NCI-H146 (cell line): ENCODE measurements at regions not wholly inside any gene's neighbourhood (a gene's known extent, or its start where the extent isn't known, plus 50 kb on each side); places are given as distances from the start of the nearest gene placed in this dataset.

Experiments used
- DNase-seq: peaks from one replicate; lab custom pipeline; 2025; lab: John Stamatoyannopoulos, UW

DNA sequence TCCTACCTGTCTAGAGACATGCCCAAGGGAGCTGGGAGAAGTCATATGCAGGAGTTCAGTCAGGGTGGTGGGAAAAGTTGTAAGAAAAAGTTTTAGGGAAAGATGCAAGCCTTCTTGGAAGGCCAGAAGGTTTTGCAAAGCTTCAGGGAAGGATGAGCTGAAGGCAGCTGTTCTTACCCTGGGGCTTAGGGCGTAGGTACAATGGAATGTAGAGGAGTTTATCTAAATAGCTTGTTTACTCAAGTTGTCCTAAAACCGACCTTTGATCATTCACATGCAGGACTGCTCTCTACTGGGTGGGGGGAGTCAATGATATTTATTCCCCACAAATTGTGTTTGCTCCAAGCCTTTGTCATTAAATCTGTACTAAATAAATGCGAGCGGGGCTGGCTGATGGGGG, 277.0 kb downstream of the CRPPA start:
- no peak for DNase-seq

DNA sequence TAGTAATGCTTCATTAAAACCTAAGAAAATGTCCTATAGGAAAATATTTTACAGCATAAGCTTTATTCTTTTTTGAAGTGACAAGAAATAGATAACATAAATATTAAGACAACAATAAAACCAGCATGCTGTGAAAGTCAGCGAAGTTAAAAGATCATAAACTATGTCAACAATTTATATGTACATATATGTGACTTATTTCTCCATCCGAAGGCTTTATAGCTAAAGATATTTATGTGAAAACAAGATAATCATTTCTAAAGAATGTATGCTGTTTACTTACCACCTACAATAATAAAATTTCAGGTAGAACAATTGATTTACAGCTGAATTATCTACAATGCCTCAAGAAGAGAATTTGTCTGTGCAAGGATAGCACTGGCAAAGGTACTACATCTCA, 283.4 kb downstream of the CRPPA start:
- DNase-seq, result no peak

DNA sequence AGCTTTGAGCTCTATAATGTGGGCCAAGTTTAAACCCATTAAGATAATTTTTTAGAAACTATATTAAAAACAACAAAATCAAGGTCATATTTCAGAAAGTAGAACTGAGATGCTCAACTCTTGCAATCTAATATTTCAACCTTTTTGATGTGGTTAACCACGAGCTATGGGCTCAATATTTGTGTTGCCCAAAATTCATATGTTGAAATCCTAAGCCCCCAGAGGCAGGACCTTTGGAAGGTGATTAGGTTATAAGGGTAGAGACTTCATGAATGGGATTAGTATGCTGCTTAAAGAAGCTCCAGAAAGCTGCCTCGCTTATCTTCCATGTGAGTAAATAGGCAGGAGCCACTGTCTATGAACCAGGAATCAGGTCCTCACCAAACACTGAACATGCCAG, 284.4 kb downstream of the CRPPA start:
- no peak for DNase-seq

DNA sequence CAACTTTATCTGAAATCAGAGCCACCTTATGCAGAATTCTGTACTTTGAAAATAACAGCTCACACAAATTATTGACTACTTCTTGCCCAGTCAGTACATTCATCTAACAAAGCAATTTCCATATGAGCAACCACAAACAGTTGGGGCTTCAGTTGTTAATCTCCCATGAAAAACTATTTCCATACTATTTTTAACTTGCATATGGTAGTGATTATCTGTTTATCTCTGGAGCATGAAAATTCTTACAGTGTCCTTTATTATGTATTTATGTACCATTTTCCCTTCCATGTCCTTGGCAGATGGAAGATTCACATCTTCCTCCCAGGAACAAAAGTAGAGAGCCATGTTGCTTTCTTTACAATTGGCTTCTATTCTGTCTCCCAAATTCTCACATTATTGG, 285.7 kb downstream of the CRPPA start:
- no peak for DNase-seq

DNA sequence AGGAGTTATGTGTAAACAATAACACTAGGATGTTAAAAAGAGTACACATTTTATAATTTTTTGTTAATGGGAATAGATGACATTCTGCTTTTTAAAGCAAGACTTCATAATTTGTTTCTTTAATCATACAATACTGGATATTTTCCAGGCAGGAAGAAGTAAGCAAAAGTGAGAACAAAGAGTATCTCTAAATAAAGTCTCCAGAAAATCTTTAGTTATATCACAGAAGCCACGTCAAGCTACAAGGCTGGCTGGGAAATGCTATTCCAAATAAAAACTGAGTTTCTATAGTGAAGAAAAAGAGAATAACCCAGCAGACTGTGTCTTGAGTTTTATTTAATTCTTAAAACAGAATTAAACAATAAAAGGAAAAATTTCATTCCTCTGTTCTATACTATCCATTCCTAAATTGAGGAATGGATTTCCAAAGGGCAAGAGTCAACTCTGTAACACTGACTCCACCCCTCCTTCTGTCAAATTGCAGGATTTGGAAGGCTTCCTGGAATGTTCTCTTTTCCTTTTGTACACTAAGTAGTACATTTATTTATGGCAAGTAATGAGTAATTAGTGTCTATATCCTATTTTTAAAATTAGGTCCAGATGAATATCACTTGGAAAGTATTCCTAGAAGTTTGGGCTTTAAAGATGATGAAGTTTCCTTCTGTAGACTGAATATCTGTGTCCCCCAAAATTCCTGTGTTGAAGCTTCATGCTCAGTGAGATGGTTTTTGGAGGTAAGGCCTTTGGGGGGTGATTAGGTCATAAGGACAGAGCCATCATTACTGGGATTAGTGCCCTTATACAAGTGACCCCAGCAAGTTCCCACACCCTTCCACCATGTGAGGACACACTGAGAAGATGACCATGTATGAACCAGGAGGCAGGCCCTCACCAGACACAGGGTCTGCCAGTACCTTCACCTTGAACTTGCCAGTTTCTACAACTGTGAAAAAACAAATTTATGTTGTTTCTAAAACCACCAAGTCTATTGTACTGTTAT, 290.9 kb downstream of the CRPPA start:
- DNase-seq, result no peak

DNA sequence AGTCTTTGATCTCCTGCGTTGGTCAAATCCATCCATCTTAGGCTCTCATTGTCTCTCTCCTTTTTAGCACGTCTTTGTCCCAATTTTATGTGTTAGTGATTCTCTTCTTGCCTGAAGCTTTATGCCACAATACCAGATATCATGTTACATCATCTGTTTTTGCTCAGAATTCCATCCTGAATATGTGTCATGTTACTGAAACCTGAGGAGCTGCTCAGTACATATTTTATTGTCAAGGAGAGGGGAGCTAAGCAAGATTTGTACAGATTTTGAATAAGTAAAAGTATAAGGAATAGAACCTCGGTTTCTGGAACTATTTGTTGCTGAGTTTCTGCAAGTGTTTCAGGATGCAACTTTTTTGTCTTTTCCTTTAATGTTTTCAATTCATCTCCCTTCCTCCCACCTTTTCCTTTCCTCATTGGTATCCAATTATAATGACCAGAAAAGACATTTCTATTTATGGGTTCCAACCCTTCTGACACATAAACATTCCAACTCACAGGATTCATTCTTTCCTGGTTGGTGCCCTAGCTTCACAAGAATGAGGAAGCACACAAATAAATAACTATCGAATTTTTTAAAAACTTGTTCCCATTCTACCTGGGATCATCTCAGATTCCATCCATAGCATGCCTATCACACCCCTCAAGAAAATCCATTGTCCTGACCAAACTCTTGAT, 291.8 kb downstream of the CRPPA start:
- peak; percentile 4 for DNase-seq

DNA sequence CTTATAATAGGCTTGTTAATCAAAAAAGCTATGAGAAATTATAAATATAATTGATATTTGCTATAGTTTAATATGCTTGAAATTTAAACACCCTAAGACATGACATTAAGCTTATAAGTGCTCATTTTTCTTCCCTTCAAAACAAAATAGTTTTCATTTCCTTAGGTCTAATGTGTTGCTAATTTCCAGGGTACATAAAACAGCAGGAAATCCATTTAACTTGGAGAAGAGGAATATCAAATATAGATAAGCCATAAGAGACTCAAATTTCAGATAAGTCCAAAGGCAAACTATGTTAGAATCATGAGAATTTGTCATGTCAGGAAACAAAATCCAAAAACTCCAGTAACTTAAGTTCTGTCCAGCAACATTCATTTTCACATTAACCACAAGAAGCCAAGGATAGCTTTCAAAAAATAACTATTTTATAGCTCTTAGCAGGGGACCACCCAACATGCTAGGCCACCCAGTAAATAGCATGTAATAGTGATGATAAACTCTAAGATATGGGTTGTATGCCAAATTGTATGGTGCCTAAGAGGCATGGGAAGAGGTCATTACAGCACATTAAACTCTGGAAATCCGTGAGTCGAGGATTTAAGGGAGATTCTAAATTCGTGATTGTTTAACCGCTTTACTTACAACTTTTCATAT, 298.1 kb downstream of the CRPPA start:
- peak; percentile 3 for DNase-seq

DNA sequence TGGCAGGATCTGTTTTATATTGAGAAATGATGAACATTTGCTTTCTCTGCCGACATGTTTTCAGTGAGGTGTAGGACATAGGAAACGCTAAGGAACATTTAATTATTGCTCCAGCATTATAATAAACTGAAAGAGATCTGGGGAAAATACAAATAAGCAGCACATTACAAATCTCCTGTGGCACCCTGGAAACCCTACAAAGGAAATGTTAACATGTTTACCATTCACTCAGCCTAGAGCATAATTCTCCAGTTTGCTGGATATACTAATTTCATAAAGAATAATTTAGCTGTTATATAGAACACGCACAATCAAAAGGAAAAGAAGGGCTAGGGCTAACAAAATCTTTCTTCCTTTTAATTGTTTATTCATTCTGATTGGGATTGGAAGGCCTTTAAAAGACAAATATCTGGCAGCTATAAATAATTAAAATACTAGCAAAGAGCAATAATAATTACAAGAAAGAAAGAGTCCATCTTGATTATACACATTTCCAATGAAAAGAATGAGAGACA, 299.4 kb downstream of the CRPPA start:
- no peak for DNase-seq

DNA sequence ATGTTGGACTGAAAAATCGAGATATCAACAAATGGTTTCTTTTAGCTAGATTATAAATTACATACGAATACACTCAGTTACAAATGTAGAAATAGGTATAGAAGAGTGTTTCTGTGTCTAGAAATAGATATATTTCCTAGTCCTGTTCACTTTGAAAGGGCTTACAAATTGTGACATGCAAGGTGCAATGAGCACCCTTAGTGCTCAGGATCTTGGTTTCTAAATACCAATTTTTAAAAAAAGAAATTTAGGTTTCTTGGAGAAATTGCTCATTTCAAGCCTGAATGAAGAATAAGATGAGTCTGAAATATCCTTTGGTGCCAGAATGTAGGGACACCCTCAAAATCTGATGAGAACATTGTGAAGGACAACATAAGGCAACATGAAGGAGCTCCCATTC, 306.0 kb downstream of the CRPPA start:
- no peak for DNase-seq

DNA sequence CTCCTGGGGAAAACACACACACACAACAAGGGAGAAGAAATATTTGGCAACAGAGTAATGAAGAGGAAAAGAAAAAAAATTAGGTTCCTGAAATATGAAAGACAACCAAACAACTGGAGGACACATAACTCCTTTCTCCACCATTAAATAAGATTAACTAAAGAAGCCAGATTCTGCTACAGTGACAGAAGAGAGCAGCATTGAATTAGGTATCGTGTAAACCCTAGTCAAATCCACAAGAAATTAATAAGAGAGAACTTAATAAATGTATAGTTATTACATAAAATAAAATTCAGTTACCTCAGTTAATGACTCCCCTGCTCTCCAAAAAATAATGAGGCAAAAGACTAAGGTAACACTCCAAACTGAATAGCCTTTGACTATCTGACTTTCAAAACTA, 306.7 kb downstream of the CRPPA start:
- DNase-seq, result no peak

DNA sequence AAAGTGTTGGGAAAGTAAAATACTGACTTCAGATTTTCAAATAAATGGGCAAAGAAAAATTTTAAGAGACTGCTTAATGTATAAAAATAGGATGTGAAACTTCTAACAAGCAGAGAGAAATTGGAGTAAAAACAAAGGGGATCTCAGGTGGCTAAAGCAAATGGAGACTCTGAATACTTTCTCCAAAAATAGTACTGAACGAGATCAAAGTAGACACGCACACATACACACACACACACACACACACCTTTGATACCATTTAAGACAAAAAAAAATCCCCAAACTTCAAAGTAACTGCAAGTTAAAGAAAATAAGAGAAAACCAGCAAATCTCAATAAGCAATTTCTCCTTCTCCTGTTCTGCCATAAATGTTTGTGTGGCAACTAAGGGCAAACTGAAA, 307.3 kb downstream of the CRPPA start:
- DNase-seq, result no peak

DNA sequence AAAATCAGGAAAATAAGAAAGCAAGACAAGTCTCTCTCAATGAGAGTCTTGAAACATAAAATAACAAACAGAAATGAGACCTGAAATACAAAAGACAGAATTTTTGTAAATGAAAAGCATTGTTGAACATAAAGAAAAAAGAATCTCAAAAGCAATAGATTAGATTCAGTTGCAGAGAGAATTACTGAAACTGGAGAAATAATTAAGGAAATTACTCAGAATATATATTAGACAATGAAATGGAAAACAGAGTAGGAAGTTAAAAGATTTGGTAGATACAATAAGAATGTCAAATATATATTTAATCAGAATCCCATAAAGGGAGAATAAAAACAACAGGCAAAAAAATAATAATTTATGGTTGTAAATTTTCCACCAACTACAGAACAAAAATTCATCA, 308.3 kb downstream of the CRPPA start:
- DNase-seq, result no peak

DNA sequence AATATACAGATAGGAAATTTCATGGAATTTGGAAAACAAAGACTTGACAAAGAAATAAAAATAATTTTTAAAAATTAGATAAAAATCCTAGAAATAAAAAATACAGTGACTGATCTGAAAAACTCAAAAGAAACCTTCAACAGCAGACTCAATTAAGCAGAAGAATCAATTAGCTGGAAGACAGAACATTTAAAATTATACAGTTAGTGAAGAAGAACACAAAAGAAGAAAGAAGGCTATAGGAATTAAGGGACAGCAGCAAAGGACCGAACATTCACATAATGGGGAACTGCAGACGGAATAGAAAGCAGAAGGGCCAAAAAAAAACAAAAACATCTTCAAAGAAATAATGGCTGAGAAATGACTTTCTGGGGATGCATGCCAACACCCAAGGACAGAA, 314.5 kb downstream of the CRPPA start:
- DNase-seq, result no peak

DNA sequence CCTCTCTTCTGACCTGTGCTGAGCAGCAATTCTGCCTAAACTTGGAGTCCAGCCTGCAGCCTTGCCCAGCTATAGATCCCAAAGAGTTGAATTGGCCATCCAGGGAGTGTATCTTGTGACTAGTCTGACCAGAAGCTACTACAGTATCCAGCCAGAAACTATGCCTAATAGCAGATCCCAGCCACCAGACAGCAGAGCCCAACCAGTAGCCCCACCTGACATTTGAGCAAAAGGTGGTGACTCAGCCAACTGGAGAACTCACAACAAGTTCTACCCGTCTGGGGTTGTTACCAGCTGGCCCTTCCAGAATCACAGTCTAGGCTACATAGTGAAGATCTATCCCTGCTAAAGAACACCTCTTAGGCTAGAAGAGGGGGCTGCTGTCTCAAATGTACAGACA, 315.0 kb downstream of the CRPPA start:
- no peak for DNase-seq

DNA sequence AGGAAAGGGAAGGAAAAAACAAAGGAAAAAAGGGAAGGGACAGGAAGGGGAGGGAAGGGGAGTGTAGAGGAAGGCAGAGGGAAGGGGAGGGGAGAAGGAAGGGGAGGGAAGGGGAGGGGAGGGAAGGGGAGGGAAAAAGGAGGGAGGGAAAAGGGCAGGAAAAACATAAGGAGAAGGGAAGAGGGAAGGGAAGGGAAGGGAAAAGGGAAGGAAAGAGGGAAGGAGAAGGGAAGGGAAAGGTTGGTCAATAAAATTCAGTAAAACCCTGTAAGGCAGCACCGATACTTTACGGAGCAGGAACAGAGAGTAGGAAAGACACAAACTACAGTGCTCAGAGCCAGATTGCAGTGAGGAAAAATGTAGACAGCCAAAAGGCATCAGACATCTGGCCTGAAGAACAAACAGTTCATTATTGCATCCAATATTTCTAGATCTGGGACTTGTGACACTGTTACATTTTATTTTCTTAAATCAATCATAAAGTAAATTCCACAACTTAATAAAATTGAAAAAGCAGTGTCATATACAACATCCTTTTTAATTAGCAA, 322.0 kb downstream of the CRPPA start:
- no peak for DNase-seq

DNA sequence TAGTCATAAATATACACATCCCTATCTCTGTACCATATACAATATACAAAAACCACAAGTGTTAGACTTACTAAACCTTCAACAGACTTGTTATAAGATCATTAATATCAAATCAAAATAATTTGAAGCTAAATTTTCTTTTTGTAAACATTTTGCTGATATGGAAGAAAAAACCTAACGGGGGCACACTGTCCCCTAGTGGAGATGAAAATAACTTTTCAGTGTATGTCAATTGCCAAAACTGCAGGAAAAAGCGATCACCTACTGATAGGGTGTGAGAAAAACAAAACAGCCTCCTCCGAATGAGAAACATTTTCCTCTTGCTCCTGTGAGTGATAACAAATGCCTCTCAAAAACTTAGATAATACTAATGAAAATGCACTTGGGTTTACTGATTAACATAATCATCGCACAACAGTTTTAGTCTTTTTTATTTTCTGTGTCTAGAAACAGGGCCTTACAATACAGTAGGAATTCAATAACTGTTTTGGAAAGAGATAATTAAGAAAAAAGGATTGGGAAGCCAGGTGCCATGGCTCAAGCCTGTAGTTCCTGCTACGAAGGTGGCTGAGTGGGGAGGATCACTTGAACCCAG, 322.7 kb downstream of the CRPPA start:
- DNase-seq, result no peak

DNA sequence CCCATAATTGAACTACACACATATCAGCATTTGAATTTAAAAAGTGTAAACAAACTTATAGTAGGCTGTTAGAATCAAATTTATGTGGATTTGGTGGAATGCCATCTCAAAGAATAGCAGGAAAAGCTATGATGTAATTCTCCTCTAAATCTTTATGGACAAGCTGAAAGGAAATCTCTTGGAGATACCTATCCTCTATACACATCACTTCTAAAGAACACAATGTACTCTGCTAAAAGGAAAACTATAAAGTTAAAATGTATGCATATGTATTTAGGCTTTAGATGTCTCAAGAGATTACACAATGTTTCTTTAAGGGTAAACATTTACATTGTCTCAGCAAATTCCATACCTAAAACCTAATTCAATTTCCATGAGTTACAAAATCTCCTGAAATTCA, 323.3 kb downstream of the CRPPA start:
- no peak for DNase-seq

DNA sequence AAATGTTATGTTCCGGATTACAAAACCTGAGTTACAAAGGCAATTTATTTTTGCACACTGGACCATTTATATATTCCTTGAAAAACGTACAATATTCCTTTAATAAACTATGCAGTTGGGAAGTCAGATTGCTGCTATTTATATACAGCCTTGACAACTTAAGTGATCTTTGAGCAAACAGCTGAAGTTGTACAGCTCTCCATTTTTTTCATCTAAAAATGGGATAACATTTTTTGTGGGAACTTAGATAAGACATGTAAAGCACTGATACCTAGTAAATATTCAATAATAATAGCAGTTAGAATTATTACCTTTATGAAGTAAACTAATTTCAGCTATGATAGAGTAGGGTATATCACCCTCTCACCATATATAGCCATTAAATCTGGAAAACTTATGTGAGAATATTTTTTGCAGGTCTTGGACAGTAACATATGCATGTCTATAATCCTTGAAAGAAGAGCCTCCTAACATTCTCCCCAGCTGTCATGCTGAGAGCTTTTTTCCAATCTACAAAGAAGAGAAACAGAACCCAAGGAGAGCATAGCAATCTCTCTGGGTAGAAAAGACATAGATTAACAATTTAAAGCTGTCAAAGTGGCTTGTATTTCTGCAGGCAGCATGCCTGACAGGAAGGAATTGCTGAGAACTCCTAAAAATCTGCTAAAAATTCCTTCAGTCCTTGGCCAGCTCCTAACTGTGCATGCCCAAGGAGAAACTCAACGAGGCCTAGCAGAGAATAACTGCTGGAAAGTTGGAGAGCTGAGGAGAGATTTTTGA, 326.0 kb downstream of the CRPPA start:
- DNase-seq, result no peak

DNA sequence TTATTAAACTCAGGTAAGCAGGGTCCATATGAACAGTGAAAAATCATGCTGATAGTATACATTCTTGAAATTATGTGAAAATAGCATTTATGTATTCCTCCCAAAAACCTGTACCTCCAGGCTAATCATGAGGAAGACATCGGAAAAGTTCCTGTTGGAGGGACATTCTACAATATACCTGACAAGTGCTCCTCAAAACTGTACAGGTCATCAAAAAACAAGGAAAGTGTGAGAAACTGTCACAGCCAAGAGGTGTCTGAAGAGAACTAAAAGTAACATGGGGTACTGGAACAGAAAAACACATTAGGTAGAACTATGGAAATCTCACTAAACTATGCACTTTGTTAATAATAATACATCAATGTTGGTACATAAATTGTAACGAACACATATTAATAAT, 326.7 kb downstream of the CRPPA start:
- no peak for DNase-seq

DNA sequence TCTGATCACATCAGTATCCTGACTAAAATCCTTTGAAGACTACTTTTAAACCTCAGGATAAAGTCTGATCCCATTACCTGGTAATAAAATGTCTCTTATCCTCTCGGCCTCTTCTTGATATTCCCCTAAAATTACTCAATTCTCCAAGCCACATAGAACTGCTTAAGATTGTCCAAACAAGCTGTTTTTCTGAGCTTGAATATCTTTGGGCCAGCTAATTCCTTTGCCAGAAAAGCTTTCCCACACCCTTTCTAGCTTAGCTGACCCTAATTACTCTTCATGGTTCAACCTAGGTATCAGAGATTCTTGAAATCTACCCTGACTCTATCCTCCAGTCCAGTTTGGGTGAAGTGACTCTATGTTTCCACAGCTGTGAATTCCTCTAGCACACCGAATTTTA, 328.6 kb downstream of the CRPPA start:
- no peak for DNase-seq

DNA sequence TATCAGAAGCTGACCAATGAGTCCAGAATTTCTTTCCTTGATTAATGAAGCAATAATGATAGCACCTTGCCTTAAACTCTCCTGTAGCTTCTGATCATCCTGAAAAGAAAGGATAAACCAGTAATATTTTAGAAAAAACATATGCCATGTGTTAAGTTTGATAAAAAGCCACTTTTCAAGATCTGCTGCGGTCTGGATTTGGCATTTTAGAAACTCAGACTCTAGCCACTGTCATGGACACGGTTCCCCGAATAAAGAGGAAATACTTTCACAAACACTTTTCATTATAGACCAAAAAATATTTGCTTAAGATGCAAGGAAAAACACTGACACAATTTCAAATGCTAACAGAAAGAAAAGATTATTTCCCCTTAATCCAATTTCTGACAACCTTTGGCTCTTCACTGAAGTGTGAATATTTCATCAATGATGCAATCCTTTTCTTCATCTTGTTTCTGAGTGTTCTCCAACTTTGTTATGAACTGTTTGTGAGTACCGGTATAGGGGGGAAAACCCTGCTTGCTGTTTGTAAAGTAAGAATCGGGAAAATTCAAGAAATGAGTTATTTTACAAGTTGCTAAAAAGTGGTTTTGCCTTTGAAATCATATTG, 329.5 kb downstream of the CRPPA start:
- DNase-seq, result no peak
